RWPE2 (cell line): ENCODE measurements at regions not wholly inside any gene's neighbourhood (a gene's known extent, or its start where the extent isn't known, plus 50 kb on each side); places are given as distances from the start of the nearest gene placed in this dataset.

Experiments used
- ATAC-seq: fragments of 200-7000 bp; cut with Tn5 transposase; 3 replicates; pipeline ENCODE4 v1.9.1; 2021; ENCODE audit warnings: low read depth
- DNase-seq: peaks from one replicate; pipeline ENCODE4 v3.0.0-alpha.2; 2020; ENCODE audit warnings: low spot score
- H3K27ac ChIP-seq: fragments of 450-650 bp; 2 replicates; pipeline ENCODE4 v1.5.1; 2017; ENCODE audit warnings: mild to moderate bottlenecking; ENCODE audit not compliant: poor library complexity, severe bottlenecking
- H3K27me3 ChIP-seq: fragments of 250-450 bp; sonication (Bioruptor Pico); 2 replicates; pipeline ENCODE4 v1.5.1; 2021; ENCODE audit warnings: mild to moderate bottlenecking, moderate library complexity; ENCODE audit not compliant: insufficient read depth, poor library complexity, severe bottlenecking
- H3K36me3 ChIP-seq: fragments of 250-450 bp; sonication (Bioruptor Pico); 2 replicates; pipeline ENCODE4 v1.5.1; 2020; ENCODE audit warnings: low read depth, mild to moderate bottlenecking, moderate library complexity
- H3K4me1 ChIP-seq: fragments of 250-450 bp; sonication (Bioruptor Pico); 2 replicates; pipeline ENCODE4 v1.5.1; 2021; ENCODE audit warnings: mild to moderate bottlenecking, moderate library complexity; ENCODE audit not compliant: insufficient read depth, poor library complexity, severe bottlenecking
- H3K4me3 ChIP-seq: fragments of 250-450 bp; sonication (Bioruptor Pico); 2 replicates; pipeline ENCODE4 v1.5.1; 2021; ENCODE audit warnings: mild to moderate bottlenecking, moderate library complexity; ENCODE audit not compliant: severe bottlenecking
- H3K9me3 ChIP-seq: fragments of 250-450 bp; sonication (Bioruptor Pico); 2 replicates; pipeline ENCODE4 v1.5.1; 2021; ENCODE audit warnings: mild to moderate bottlenecking, moderate library complexity; ENCODE audit not compliant: severe bottlenecking
- TF ChIP-seq, protein P1 (sequence below): fragments of 450-650 bp; IDR thresholded peaks from one replicate; pipeline ENCODE4 v1.5.1; 2017; ENCODE audit warnings: mild to moderate bottlenecking, moderate library complexity; ENCODE audit not compliant: poor library complexity, severe bottlenecking

DNA sequence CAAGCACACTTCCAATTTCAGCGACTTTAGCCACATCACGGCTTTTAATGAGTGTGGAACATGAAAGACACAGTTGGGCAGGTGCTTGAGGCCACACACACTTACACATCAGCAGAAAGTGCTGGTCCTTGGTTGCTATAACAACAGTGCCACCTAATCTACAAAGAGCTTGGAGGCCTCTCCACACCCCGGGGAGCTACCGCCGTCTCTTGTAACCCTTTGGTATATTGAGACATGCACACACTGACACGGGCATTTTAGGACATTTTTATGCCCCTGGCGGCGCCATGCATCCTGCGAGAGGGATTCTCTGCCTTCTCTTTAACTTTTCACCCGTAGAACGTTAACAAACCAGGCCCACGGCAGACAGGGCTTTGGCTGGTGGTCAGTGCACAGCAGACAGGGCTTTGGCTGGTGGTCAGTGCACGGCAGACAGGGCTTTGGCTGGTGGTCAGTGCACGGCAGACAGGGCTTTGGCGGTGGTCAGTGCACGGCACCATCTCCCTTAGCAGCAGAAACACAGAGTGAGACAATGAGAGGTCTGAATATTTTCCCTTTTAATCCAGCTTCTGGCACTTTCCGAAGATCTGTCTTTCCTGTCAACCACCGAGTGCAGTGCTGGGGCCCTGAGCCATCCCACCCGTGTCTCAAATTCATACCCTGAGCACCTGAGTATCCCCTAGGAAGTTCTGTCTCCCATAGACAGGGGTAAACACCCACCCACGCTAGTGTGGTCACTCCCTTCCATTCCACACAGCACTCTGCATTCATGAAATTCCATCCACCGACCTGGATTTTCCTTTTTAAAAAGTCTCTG is 116.6 kb upstream of the RPS6KA2 start:
- H3K27me3 ChIP-seq: no peaks in the 10 kb centered on the region
- peaks cover 13% of the 10 kb centered on the region for H3K4me1 ChIP-seq
- no peak for DNase-seq
- no peak for ATAC-seq
- TF ChIP-seq, protein P1, sequence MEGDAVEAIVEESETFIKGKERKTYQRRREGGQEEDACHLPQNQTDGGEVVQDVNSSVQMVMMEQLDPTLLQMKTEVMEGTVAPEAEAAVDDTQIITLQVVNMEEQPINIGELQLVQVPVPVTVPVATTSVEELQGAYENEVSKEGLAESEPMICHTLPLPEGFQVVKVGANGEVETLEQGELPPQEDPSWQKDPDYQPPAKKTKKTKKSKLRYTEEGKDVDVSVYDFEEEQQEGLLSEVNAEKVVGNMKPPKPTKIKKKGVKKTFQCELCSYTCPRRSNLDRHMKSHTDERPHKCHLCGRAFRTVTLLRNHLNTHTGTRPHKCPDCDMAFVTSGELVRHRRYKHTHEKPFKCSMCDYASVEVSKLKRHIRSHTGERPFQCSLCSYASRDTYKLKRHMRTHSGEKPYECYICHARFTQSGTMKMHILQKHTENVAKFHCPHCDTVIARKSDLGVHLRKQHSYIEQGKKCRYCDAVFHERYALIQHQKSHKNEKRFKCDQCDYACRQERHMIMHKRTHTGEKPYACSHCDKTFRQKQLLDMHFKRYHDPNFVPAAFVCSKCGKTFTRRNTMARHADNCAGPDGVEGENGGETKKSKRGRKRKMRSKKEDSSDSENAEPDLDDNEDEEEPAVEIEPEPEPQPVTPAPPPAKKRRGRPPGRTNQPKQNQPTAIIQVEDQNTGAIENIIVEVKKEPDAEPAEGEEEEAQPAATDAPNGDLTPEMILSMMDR: no peak
- no peaks in the 10 kb centered on the region for H3K36me3 ChIP-seq
- no peaks in the 10 kb centered on the region for H3K9me3 ChIP-seq
- H3K4me3 ChIP-seq: no peak overlapping the region
- H3K27ac ChIP-seq: no peak overlapping the region

DNA sequence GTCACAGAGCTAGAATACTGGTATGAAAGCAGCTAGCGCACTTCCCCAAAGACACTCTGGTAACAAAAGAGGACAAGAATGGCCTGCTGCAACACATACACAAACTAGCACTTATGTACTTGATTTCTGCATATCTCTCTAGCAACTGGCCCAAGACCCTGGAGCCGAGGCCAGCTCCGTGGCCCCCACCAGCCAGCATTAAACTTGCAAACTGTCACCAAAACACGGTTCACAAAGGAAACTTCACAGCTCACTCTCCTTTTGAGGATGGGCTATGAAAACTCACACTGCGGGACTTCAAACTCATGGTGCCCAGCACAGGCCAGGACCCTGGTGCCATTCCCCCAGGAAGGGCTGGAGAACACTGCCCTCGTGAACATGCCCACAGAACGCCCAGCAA is 115.9 kb upstream of the RPS6KA2 start:
- ATAC-seq: no peak

DNA sequence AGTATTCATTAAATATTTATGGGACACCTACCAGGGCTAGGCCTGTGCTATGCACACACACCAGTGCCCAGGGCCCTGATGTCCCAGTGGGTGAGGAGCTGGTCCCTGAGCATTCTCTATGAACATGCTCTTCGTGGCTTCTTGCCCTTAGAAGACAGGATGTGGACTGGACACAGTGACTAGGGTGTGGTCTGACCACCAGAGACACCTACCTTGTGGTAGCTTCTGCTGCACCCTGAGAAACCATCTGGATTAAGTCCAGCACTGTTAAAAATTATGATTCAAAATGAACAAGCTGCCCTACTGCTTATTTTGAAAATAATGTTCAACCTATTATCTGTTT is 112.9 kb upstream of the RPS6KA2 start:
- no peak for ATAC-seq
- no peaks in the 10 kb centered on the region for H3K9me3 ChIP-seq
- H3K27me3 ChIP-seq: no peaks in the 10 kb centered on the region
- DNase-seq: no peak
- H3K27ac ChIP-seq: peak overlapping the region; percentile 61
- no peaks in the 10 kb centered on the region for H3K36me3 ChIP-seq
- no peak overlapping the region for H3K4me3 ChIP-seq
- TF ChIP-seq, protein P1: no peak
- H3K4me1 ChIP-seq: peaks cover 22% of the 10 kb centered on the region

More for the DNA sequence above, 115.9 kb upstream of the RPS6KA2 start:
- H3K27ac ChIP-seq: no peak overlapping the region
- TF ChIP-seq, protein P1: no peak
- H3K27me3 ChIP-seq: no peaks in the 10 kb centered on the region
- no peak for DNase-seq
- H3K4me1 ChIP-seq: peaks cover 18% of the 10 kb centered on the region
- no peaks in the 10 kb centered on the region for H3K9me3 ChIP-seq
- H3K4me3 ChIP-seq: no peak overlapping the region
- no peaks in the 10 kb centered on the region for H3K36me3 ChIP-seq

DNA sequence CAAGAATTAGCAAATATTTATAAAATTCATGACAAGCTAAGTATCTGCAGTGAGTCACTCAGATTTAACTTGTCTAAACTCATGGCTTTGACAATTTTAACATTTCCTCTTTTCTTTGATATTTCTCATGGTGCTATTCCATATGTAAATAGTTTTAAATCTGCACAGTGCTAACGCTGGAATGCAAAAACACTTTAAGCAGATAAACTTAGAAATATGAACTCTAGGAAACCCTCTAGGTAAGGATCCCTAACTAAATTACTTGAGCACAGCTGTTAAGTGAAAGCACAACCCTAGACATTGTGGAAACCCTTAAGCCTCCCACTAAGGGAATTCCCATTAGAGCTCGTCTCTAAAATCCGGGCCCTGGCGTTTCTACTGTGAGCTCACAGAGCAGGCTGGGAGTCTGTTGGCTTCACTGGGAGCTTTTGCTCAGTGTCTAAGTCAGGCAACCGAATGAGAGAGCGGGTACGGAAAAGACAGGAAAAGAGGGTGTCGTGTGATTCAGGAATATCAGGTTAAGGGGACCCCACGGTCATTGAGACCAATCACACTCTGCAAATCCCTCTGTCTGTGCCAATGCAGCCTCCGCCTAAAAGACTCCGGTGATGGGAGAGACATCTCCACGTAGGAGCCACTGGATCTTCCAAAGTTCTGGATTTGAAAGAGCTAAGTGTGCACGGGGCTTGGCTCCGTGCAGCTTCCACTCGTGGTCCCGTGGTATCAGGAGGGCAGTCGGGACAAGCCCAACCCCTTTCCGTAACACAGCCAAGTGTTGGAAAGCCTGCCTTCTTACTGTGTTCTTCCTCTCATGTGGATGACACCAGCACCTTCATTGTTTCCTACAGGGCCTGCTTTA is 112.3 kb upstream of the RPS6KA2 start:
- no peaks in the 10 kb centered on the region for H3K36me3 ChIP-seq
- peak overlapping the region; percentile 61 for H3K27ac ChIP-seq
- ATAC-seq (peak; percentile 18; the same call in 1 of the 3 replicates), DNase-seq (peak; percentile 16)
- TF ChIP-seq, protein P1: no peak
- H3K9me3 ChIP-seq: no peaks in the 10 kb centered on the region
- no peak overlapping the region for H3K4me3 ChIP-seq
- H3K4me1 ChIP-seq: peaks cover 22% of the 10 kb centered on the region
- no peaks in the 10 kb centered on the region for H3K27me3 ChIP-seq
